ENCODE measurements at regions not wholly inside any gene's neighbourhood (a gene's known extent, or its start where the extent isn't known, plus 50 kb on each side); places are given as distances from the start of the nearest gene placed in this dataset.
"Not testable (repeated sequence)": the region's sequence is repeated elsewhere in the genome, so short reads cannot be mapped to it uniquely, and the experiment has no call there.

- in situ Hi-C loops (cut with MboI; ENCODE audit: low pct_unique_long_range_greater_than_20kb, low sequenced_read_pairs) = no loop called here
- no peak for DNase-seq
Observed at GRCh38 chr18:73545472-73545871, 602.2 kb downstream of the FBXO15 start.

- no peak for DNase-seq
- in situ Hi-C loops (cut with MboI; ENCODE audit: low pct_unique_long_range_greater_than_20kb, low sequenced_read_pairs) = no loop called here
Observed at GRCh38 chr18:73544617-73545016, 603.0 kb downstream of the FBXO15 start.

- no peak for DNase-seq
- in situ Hi-C loops (cut with MboI; ENCODE audit: low pct_unique_long_range_greater_than_20kb, low sequenced_read_pairs) = no loop called here
Observed at GRCh38 chr18:73544032-73544431, 603.6 kb downstream of the FBXO15 start.

GRCh38 chr18:73535990-73536389, 611.6 kb downstream of the FBXO15 start:
- DNase-seq = no peak
- in situ Hi-C loops (cut with MboI; ENCODE audit: low pct_unique_long_range_greater_than_20kb, low sequenced_read_pairs) = no loop called here

GRCh38 chr18:73535189-73535588, 612.4 kb downstream of the FBXO15 start:
- DNase-seq = no peak

GRCh38 chr18:73531601-73532000, 616.0 kb downstream of the FBXO15 start:
- in situ Hi-C loops (cut with MboI; ENCODE audit: low pct_unique_long_range_greater_than_20kb, low sequenced_read_pairs) = no loop called here
- no peak for DNase-seq

More at GRCh38 chr18:73535189-73535588, 612.4 kb downstream of the FBXO15 start:
- in situ Hi-C loops (cut with MboI; ENCODE audit: low pct_unique_long_range_greater_than_20kb, low sequenced_read_pairs) = no loop called here

- in situ Hi-C loops (cut with MboI; ENCODE audit: low pct_unique_long_range_greater_than_20kb, low sequenced_read_pairs) = no loop called here
- no peak for DNase-seq
Observed at GRCh38 chr18:73528066-73528465, 619.6 kb downstream of the FBXO15 start.

GRCh38 chr18:73520229-73520628, 627.4 kb downstream of the FBXO15 start:
- no peak for DNase-seq
- in situ Hi-C loops (cut with MboI; ENCODE audit: low pct_unique_long_range_greater_than_20kb, low sequenced_read_pairs) = no loop called here

GRCh38 chr18:73516056-73516455, 631.6 kb downstream of the FBXO15 start:
- in situ Hi-C loops (cut with MboI; ENCODE audit: low pct_unique_long_range_greater_than_20kb, low sequenced_read_pairs); DNase-seq: not testable (repeated sequence)

GRCh38 chr18:73514449-73514848, 633.2 kb downstream of the FBXO15 start:
- DNase-seq = no peak
- in situ Hi-C loops (cut with MboI; ENCODE audit: low pct_unique_long_range_greater_than_20kb, low sequenced_read_pairs) = no loop called here

GRCh38 chr18:73511771-73512503, 635.7 kb downstream of the FBXO15 start:
- no peak for DNase-seq
- in situ Hi-C loops (cut with MboI; ENCODE audit: low pct_unique_long_range_greater_than_20kb, low sequenced_read_pairs) = no loop called here

GRCh38 chr18:73509460-73509859, 638.2 kb downstream of the FBXO15 start:
- in situ Hi-C loops (cut with MboI; ENCODE audit: low pct_unique_long_range_greater_than_20kb, low sequenced_read_pairs) = no loop called here

GRCh38 chr18:73503326-73503725, 635.5 kb upstream of the NETO1 start:
- in situ Hi-C loops (cut with MboI; ENCODE audit: low pct_unique_long_range_greater_than_20kb, low sequenced_read_pairs) = no loop called here
- no peak for DNase-seq

More at GRCh38 chr18:73509460-73509859, 638.2 kb downstream of the FBXO15 start:
- no peak for DNase-seq

GRCh38 chr18:73487966-73488365, 620.2 kb upstream of the NETO1 start:
- DNase-seq = no peak

GRCh38 chr18:73485166-73485565, 617.4 kb upstream of the NETO1 start:
- no peak for DNase-seq
- in situ Hi-C loops (cut with MboI; ENCODE audit: low pct_unique_long_range_greater_than_20kb, low sequenced_read_pairs) = no loop called here

More at GRCh38 chr18:73487966-73488365, 620.2 kb upstream of the NETO1 start:
- in situ Hi-C loops (cut with MboI; ENCODE audit: low pct_unique_long_range_greater_than_20kb, low sequenced_read_pairs) = no loop called here

GRCh38 chr18:73482901-73483300, 615.1 kb upstream of the NETO1 start:
- no peak for DNase-seq
- in situ Hi-C loops (cut with MboI; ENCODE audit: low pct_unique_long_range_greater_than_20kb, low sequenced_read_pairs) = no loop called here

- no peak for DNase-seq
Observed at GRCh38 chr18:73479477-73479876, 611.7 kb upstream of the NETO1 start.

GRCh38 chr18:73478191-73478590, 610.4 kb upstream of the NETO1 start:
- in situ Hi-C loops (cut with MboI; ENCODE audit: low pct_unique_long_range_greater_than_20kb, low sequenced_read_pairs) = no loop called here
- no peak for DNase-seq

More at GRCh38 chr18:73479477-73479876, 611.7 kb upstream of the NETO1 start:
- in situ Hi-C loops (cut with MboI; ENCODE audit: low pct_unique_long_range_greater_than_20kb, low sequenced_read_pairs) = no loop called here

- no peak for DNase-seq
- in situ Hi-C loops (cut with MboI; ENCODE audit: low pct_unique_long_range_greater_than_20kb, low sequenced_read_pairs) = no loop called here
Observed at GRCh38 chr18:73476031-73476430, 608.2 kb upstream of the NETO1 start.

- no peak for DNase-seq
- in situ Hi-C loops (cut with MboI; ENCODE audit: low pct_unique_long_range_greater_than_20kb, low sequenced_read_pairs) = no loop called here
Observed at GRCh38 chr18:73462092-73462491, 594.3 kb upstream of the NETO1 start.

- in situ Hi-C loops (cut with MboI; ENCODE audit: low pct_unique_long_range_greater_than_20kb, low sequenced_read_pairs) = no loop called here
- DNase-seq = no peak
Observed at GRCh38 chr18:73461780-73462059, 593.9 kb upstream of the NETO1 start.
